GM19043 (cell line): ENCODE measurements at regions not wholly inside any gene's neighbourhood (a gene's known extent, or its start where the extent isn't known, plus 50 kb on each side); places are given as distances from the start of the nearest gene placed in this dataset.

ENCODE experiments used
- ATAC-seq: cut with Tn5 transposase; IDR thresholded peaks from one replicate; pipeline ENCODE4 v1.9.1; 2021; ENCODE audit warnings: low read depth; ENCODE audit not compliant: unreplicated experiment

GRCh38 chr6:43911354-43912115 lies 141.5 kb downstream of the VEGFA start:
- ATAC-seq = no peak

GRCh38 chr6:43910638-43911353 lies 140.8 kb downstream of the VEGFA start:
- ATAC-seq = no peak

GRCh38 chr6:43910149-43910637 lies 140.2 kb downstream of the VEGFA start:
- ATAC-seq = no peak

- no peak for ATAC-seq
Observed at GRCh38 chr6:43909474-43910148, 139.6 kb downstream of the VEGFA start.

GRCh38 chr6:43907789-43908472 lies 137.9 kb downstream of the VEGFA start:
- no peak for ATAC-seq

- no peak for ATAC-seq
Observed at GRCh38 chr6:43907312-43907711, 137.3 kb downstream of the VEGFA start.

GRCh38 chr6:43904311-43905123 lies 134.5 kb downstream of the VEGFA start:
- ATAC-seq = no peak

GRCh38 chr6:43903739-43904290 lies 133.8 kb downstream of the VEGFA start:
- no peak for ATAC-seq

GRCh38 chr6:43901733-43902230 lies 131.8 kb downstream of the VEGFA start:
- no peak for ATAC-seq

GRCh38 chr6:43900916-43901732 lies 131.1 kb downstream of the VEGFA start:
- ATAC-seq = no peak

- no peak for ATAC-seq
Observed at GRCh38 chr6:43900560-43900915, 130.5 kb downstream of the VEGFA start.

GRCh38 chr6:43899830-43900229 lies 129.8 kb downstream of the VEGFA start:
- no peak for ATAC-seq

GRCh38 chr6:43898358-43899131 lies 128.5 kb downstream of the VEGFA start:
- no peak for ATAC-seq

- ATAC-seq = no peak
Observed at GRCh38 chr6:43897571-43898302, 127.7 kb downstream of the VEGFA start.

- ATAC-seq = no peak
Observed at GRCh38 chr6:43896329-43897255, 126.6 kb downstream of the VEGFA start.

- ATAC-seq = no peak
Observed at GRCh38 chr6:43895656-43896328, 125.8 kb downstream of the VEGFA start.
